GM12891 (cell line): ENCODE measurements at regions not wholly inside any gene's neighbourhood (a gene's known extent, or its start where the extent isn't known, plus 50 kb on each side); places are given as distances from the start of the nearest gene placed in this dataset.

ENCODE experiments used
- PAX5 ChIP-seq: IDR thresholded peaks from 2 replicates; pipeline ENCODE4 v1.6.1; 2011; ENCODE audit warnings: low read length, moderate library complexity, mild to moderate bottlenecking; ENCODE audit not compliant: insufficient read depth, severe bottlenecking
- POLR2A ChIP-seq: IDR thresholded peaks from 2 replicates; pipeline ENCODE4 v1.6.1; 2011; ENCODE audit warnings: low read depth, low read length, control low read depth
- POLR2AphosphoS5 ChIP-seq: IDR thresholded peaks from 2 replicates; pipeline ENCODE4 v1.6.1; 2011; ENCODE audit warnings: low read depth, low read length, control low read depth
- POU2F2 ChIP-seq: IDR thresholded peaks from 2 replicates; pipeline ENCODE4 v1.6.1; 2011; ENCODE audit warnings: low read depth, mild to moderate bottlenecking, control low read depth, low read length, moderate library complexity
- SPI1 ChIP-seq: IDR thresholded peaks from 2 replicates; pipeline ENCODE4 v1.6.1; 2011; ENCODE audit warnings: low read depth, low read length, control low read depth
- TAF1 ChIP-seq: IDR thresholded peaks from 2 replicates; pipeline ENCODE4 v1.6.1; 2011; ENCODE audit warnings: low read depth, low read length, control low read depth

DNA sequence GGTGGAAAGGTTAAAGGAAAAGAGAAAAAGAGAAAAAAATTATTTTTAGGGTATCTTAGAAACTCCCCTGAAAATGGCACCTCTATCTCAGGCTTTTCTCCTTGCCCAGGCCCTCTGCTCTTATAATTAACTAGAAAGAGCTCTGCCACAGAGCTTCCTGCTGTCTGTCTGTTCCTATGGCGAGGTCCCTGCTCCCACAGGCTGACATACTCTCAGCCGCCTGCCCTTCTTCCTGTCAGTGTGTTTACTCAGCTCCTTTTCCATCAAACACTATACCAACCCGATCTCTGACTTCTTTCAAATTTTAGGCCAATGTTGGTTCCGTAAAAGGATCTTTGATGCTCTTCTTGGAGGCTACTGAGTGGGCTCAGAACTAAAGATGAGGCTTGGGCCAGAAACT lies 482.6 kb downstream of the DMAC1 start:
- no peak for TF ChIP-seq POLR2AphosphoS5
- no peak for TF ChIP-seq POLR2A
- TF ChIP-seq TAF1: no peak
- no peak for TF ChIP-seq PAX5
- no peak for TF ChIP-seq SPI1
- no peak for TF ChIP-seq POU2F2
